IPS DF 19.7 (cell line): ENCODE measurements at regions not wholly inside any gene's neighbourhood (a gene's known extent, or its start where the extent isn't known, plus 50 kb on each side); places are given as distances from the start of the nearest gene placed in this dataset.
"Not testable (repeated sequence)": the region's sequence is repeated elsewhere in the genome, so short reads cannot be mapped to it uniquely, and the experiment has no call there.

Experiments used
- DNase-seq: peaks from one replicate; pipeline ENCODE4 v3.0.0-alpha.2; 2013; ENCODE audit warnings: low read depth, low spot score

GRCh38 chr20:6662309-6662708, 105.2 kb upstream of the BMP2 start:
- DNase-seq = no peak

DNA sequence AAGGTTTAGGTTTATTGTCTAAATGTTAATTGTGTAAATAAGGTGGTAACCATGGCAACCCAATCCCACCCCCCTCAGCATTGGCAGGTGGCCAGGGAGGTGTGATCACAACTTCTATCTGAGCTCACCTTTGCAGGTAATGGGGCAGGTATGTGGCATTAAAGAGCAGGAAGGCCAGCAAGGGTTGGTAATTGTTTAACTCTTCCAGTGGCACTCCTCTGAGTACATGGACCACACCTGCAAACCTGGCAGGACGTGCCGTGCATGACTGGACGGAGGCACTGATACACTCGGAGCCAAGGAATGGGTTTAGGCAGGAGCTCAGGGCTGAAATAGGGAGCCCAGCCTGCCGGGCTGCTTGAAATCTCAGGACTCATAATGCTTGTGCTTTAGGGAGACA, 107.0 kb upstream of the BMP2 start:
- DNase-seq = no peak

- DNase-seq = not testable (repeated sequence)
Observed at GRCh38 chr20:6658909-6659308, 108.6 kb upstream of the BMP2 start.

DNA sequence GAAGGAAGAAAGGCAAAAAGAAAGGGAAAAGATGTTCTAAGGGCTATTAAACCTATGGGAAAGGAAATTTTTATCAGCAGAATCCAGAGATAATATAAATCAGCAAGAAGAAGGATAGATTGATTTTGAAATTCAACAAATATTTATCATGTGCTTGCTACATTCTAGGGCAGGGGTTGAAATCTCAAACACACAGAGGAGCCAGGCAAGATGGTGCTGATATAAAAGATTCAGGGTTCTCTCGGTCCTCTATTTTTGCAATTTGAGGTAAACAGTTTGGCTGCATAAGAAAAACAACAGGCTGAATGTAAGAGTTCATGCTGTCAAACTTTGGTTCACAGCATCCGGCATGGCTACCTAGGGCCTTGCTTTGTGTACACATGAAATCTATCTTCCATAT, 109.6 kb upstream of the BMP2 start:
- DNase-seq = no peak

DNA sequence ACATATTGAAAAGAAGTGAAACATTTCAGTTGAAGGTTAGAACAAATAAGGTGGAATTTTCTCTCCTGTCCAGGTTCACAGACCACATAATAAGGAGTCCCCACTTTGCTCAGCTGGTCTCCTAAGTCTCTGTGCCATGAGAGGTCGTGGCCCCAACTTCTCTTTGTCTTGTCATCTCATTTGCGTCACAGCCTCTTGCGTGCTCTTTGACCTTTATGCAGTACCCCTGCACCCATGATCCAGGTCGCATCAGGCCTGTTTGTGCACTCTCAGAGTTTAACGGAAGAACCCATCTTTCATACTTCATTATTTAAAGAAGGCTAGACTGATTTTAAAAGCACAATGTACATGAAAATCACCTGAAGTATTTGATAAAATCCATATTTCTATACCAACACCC, 110.4 kb upstream of the BMP2 start:
- DNase-seq = no peak

DNA sequence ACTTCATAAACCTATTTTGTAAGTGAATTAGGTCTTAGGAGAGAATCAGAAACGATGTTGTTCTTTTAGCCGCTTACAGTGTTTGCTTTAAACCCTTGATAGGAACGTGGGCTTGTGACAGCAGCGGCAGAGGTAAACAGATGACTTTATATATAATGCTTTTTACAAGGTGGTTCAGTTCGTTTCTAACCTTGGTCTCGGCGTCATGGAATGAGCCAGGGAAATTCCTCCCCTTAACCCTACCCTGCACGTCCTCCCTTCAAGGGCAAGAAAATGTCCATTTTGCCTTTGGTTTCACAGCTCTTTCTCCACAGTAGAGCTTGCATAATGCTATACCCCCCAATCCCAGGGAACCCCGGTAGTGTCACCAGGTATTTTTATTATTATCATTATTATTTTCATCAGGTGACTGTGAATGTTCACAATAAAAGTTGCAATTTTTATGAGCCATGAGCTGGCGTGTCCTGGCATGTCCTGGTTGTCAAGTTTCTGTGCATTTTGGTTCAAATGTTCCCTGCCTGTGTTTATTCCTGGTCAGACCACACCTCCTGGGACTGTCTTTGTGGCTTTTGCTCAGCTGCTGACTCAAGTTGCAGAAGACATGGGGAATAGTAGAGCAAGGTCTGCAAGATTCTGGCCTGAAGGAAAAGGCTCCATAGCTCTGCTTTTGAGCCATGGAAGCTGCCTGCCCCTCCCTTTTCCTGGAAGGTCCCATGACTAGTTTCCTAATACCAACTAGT, 112.8 kb upstream of the BMP2 start:
- no peak for DNase-seq

DNA sequence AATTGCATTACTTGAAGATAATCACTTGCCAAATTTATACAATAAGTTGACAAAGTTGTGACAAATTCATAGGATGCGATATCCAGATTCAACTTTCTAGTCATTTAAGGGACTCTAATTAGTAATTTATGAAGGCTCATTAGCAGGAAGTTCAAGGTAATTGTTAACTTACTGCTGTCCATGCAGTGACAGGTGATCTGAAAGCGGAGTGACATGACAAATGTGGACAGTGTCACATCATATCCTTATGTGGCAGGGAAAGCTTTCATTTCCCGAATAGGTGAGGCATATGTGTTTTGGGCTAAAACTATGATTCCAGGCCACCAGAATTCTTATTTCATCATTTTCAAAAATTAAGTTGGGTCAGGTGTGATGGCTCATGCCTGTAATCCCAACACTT, 115.9 kb upstream of the BMP2 start:
- no peak for DNase-seq

DNA sequence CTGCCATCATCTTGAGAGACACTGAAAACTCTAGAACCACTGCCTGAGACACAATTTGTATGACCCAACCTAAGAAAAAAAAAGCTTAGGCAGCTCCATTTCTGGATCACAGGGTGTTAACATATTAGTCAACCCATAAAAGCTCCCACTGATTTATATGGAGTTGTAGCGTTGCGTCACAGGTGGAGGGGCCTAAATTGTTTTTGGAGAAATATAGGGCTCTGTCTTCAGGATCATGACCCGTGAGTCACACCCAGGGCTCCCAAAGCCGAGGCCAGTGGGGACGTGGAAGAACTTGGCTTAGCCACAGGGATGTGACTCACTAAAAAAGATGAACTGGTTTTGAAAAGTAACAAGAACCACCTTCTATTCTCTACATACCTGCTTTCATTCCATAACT, 116.5 kb upstream of the BMP2 start:
- DNase-seq = no peak

DNA sequence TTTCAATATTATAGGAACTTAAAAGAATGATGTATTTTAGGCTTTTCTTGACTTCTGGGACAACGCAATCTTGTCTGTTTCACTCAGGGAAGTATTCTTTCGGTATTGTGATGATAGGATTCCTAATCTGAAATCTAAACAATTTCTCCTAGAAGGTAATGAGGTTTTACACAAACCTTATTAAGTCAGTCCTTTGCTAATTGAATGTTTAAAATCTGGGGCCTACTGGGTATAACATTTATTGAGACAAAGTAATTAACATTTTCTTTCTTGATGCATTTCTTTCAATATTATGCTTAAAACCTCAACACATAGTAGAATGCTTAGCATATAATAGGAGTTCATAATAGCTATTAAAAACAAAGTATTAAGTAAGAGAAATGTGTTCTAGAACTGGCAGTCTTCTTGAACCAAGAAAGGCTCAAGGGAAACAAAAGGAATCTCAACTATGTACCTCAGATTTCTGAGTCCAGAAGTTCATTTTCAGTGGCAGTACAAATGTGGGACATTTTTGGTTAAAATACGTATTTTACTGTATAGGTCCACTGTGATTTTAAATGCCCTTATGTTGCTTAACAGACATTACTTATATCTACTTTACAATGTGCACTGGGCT, 121.4 kb upstream of the BMP2 start:
- DNase-seq = no peak

- no peak for DNase-seq
Observed at GRCh38 chr20:6644813-6645628, 122.5 kb upstream of the BMP2 start.

- no peak for DNase-seq
Observed at GRCh38 chr20:6641012-6641411, 126.5 kb upstream of the BMP2 start.

GRCh38 chr20:6637160-6637579, 130.3 kb upstream of the BMP2 start:
- no peak for DNase-seq

DNA sequence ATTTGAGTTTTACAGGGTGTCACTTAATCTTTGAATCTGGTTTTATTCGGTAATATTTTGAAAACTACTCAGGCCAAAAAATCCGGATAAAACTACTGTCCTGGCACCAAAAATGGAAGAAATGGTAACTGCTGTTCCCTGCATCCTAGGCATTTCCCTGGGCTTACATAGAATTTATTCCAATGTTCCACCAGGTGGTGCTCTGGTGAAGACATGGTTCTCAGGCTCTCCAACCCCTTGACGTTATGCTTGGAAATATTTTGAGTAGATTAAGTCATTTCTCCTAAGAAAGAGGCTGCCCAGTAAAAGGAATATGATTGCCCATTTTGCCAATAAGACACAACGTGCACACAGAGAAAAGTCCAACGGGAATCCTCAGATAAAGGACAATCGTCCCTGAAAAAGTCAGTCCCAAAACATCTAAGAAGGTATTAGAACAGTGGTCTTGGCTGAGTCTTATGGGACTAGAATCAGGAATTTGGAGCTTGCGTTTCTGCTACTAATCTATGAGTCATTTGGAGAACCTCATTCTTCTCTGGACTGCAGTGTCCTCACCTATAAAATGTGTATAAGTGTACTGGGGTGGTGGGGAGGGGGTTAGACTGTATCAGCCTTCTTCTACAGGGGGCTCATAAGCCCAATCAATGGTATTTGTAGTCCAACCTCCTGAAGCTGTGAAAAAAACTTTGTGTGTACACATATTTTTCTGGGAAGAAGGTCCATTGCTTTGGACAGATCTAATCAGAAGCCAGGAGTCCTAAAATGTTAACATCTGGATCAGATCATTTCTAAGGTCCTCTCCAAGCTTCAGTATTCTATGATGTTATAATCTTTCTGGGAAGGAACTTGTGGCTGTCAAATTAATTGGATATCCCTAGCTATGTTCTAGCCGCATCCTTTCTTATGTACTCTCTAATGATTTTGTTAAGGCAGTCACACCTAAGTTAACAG, 131.0 kb upstream of the BMP2 start:
- no peak for DNase-seq

GRCh38 chr20:6635034-6635736, 132.3 kb upstream of the BMP2 start:
- DNase-seq = no peak

- no peak for DNase-seq
Observed at GRCh38 chr20:6632187-6632586, 135.3 kb upstream of the BMP2 start.

DNA sequence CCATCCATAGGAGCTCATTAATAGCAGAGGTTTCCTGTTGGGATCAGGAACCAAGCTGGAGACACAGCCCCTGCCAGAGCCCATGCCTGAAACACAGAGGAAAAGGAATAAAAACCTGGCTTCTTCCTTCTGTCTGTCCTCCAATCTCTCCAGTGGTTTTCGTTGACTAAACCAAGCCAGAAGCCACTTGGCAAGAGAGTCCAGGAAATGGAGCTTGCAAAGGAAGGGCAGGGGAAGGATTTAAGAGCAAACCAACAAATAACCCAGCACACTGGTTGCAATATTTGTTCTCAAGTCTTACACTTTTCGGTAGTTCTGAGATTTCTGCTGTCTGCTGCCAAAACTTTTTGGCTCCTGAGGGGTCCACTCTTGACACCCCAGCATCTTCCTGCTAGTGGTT, 137.0 kb upstream of the BMP2 start:
- DNase-seq = no peak

GRCh38 chr20:6629564-6629963, 137.9 kb upstream of the BMP2 start:
- DNase-seq = no peak

DNA sequence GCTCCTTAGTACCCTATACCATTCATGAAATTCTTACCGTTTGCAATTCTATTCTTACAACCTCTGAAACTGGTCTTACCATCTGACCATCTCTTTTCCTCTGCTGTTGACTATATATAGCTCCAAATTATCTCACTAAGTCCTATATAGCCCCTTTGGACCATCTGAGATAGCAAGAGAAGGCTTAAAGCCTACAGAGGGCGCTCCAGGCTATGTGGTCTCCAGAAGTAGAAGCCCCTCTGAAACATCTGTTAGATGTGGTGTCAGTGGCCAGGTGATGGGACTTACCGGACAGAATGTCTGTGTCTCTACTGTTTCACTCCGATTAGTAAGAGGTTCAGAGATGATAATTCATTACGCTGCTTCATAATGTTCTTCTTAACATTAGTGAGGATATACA, 140.7 kb upstream of the BMP2 start:
- no peak for DNase-seq

DNA sequence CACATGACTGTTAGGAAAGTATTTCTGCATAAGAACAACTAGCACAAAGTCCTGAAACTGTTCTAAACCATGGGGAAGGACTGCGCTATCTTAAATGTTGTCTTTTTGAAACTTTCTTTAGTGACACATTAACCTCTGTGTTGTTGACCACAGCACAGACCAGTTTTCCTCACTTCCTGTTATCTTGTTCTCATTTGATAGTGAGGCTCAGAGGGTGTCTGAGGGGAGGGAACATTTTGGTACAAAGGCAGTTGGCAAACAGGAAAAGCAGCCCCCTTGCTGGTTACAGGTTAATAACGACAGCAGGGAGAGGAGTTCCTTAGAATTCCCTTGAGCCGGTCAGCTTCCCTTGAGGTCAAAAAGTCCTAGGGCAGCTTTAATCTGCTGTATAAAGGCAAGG, 143.5 kb upstream of the BMP2 start:
- no peak for DNase-seq

DNA sequence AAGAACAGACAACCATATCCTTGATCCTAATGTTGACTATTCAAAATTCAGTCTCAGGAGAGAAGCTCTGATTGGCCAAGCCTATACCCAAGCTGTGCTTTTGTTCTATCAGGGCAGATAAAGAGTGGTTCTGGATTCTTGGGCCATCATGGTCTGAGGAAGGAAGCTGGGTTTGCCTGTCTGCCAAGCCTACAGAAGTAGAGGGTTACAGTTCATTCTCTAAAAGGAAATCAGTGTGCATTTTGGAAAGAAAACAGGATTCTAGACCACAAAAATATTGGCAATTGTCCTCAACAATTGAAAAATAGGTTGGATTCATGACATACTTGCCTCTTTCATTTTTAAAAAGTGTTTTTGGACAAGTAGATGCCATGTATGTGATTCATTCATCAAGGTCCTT, 145.4 kb upstream of the BMP2 start:
- no peak for DNase-seq

- DNase-seq = no peak
Observed at GRCh38 chr20:6618051-6618450, 149.4 kb upstream of the BMP2 start.
